ENCODE measurements at regions not wholly inside any gene's neighbourhood (a gene's known extent, or its start where the extent isn't known, plus 50 kb on each side); places are given as distances from the start of the nearest gene placed in this dataset.

DNA sequence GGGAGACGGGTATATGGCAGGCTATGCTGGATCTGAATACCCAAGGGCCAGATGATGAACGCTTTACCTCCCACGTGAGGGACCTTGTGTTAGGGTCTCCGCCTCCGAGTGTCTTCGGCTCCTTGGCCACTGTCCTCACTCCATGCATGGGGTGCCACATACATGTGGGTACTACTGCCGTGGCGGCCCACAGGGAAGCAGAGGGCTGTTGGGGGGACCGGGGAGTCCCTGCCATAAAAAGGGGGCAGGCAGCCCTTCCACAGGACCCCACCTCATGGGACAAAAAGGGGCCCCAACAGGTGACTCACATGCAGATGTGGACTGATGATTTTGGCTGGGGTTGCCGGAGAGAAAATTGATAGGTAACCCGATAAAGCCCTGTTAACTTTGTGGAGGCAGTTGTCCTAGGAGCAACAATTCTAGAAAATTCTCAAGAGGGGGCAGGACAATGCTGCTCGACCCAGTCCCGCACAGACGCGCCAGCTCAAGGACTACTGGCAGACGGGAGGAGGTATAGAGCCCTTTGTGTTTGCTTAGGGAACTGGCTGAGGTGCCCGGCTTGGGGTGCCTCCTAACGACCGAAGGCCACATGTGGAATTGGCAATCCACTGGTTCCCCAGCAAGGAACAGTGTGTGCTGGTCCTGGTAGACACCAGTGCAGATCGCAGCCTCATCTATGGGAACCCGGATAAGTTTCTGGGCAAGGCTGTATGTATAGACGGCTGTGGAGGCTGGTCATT is 695.7 kb upstream of the AGA start:
- TF ChIP-seq EZH2 (optimal IDR thresholded peaks at IDR 0.05; ENCODE audit: low read depth, low read length), result no peak
- no peak for TF ChIP-seq EZH2phosphoT487 (IDR thresholded peaks at IDR 0.05; ENCODE audit: low read length)
- TF ChIP-seq CTCF (IDR thresholded peaks at IDR 0.05; ENCODE audit: low read length), result no peak
- no peaks in the 10 kb centered on the region for H4K20me1 ChIP-seq (ENCODE audit: insufficient read depth, low read length)
- H3K9me2 ChIP-seq (replicated peaks; ENCODE audit: insufficient read depth, low read length), result no peaks in the 10 kb centered on the region
- no peaks in the 10 kb centered on the region for H3F3A ChIP-seq (ENCODE audit: insufficient read depth, low read length)
- H3K9ac ChIP-seq (ENCODE audit: low read length), result no peak overlapping the region
- no peak for DNase-seq
- no peaks in the 10 kb centered on the region for H3K27me3 ChIP-seq (replicated peaks; ENCODE audit: insufficient read depth, low read length)
- H3K4me1 ChIP-seq (ENCODE audit: low read length), result no peaks in the 10 kb centered on the region
- H3K4me3 ChIP-seq (ENCODE audit: low read length), result no peak overlapping the region
- no peak overlapping the region for H3K4me2 ChIP-seq (ENCODE audit: low read depth, low read length)
- H3K27ac ChIP-seq (ENCODE audit: low read length), result no peak overlapping the region
- no peaks in the 10 kb centered on the region for H3K36me3 ChIP-seq (replicated peaks; ENCODE audit: insufficient read depth, low read length)
- H2AFZ ChIP-seq (ENCODE audit: low read length), result no peak overlapping the region
- no peaks in the 10 kb centered on the region for H3K9me3 ChIP-seq (replicated peaks; ENCODE audit: insufficient read depth, low read length)
- H3K79me2 ChIP-seq (ENCODE audit: low read length), result no peaks in the 10 kb centered on the region

DNA sequence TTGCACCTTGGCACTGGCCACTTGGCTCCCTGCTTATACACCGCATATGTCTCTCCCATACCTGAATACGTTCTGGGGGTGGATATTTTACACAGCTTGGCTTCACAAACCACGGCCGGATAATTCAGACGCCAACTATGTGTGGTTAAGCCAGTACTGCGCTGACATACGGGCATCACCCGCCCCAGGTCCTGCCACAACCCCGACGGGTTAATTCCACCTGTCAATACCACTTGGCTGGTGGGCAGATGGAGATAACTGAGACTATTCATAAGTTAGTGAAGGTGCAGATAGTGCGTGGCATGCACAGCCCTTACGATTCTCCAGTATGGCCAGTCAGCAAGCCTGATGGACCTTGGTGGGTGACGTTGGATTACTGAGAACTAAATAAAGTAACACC is 696.3 kb upstream of the AGA start:
- no peak overlapping the region for H3K4me3 ChIP-seq (ENCODE audit: low read length)
- no peaks in the 10 kb centered on the region for H4K20me1 ChIP-seq (ENCODE audit: insufficient read depth, low read length)
- H3F3A ChIP-seq (ENCODE audit: insufficient read depth, low read length), result no peaks in the 10 kb centered on the region
- H3K79me2 ChIP-seq (ENCODE audit: low read length), result no peaks in the 10 kb centered on the region
- H3K9me3 ChIP-seq (replicated peaks; ENCODE audit: insufficient read depth, low read length), result no peaks in the 10 kb centered on the region
- TF ChIP-seq EZH2 (optimal IDR thresholded peaks at IDR 0.05; ENCODE audit: low read depth, low read length), result no peak
- TF ChIP-seq EZH2phosphoT487 (IDR thresholded peaks at IDR 0.05; ENCODE audit: low read length), result no peak
- TF ChIP-seq CTCF (IDR thresholded peaks at IDR 0.05; ENCODE audit: low read length), result no peak
- H2AFZ ChIP-seq (ENCODE audit: low read length), result no peak overlapping the region
- H3K9ac ChIP-seq (ENCODE audit: low read length), result no peak overlapping the region
- H3K27me3 ChIP-seq (replicated peaks; ENCODE audit: insufficient read depth, low read length), result no peaks in the 10 kb centered on the region
- H3K36me3 ChIP-seq (replicated peaks; ENCODE audit: insufficient read depth, low read length), result no peaks in the 10 kb centered on the region
- no peak overlapping the region for H3K27ac ChIP-seq (ENCODE audit: low read length)
- no peak overlapping the region for H3K4me2 ChIP-seq (ENCODE audit: low read depth, low read length)
- no peak for DNase-seq
- no peaks in the 10 kb centered on the region for H3K9me2 ChIP-seq (replicated peaks; ENCODE audit: insufficient read depth, low read length)
- H3K4me1 ChIP-seq (ENCODE audit: low read length), result no peaks in the 10 kb centered on the region

DNA sequence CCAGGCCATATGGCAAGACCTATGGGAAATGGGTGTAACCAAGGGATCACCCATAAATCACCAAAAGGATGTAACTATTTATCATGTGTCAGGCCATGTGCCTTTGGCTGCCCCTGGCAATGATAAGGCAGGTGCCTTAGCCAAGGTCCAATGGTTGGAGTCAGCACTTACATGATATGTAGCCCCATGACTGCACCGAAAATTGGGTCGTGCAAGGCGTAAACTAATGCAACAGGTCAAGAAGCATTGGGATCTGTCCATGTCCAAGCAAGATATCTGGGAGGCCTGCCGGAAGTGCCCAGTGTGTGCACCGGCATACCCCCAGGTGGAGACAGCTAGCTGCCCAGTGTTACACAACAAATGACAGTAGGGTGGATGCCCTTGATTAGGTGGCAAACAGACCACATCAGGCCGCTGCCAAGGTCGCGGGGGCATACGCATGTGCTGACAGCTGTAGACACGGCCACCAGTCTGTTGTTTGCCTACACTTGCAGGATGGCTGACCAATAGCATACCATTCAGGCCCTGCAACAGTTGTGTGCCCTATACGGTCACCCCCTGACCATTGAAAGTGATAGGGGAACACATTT is 698.2 kb upstream of the AGA start:
- no peak for TF ChIP-seq EZH2phosphoT487 (IDR thresholded peaks at IDR 0.05; ENCODE audit: low read length)
- TF ChIP-seq CTCF (IDR thresholded peaks at IDR 0.05; ENCODE audit: low read length), result no peak
- TF ChIP-seq EZH2 (optimal IDR thresholded peaks at IDR 0.05; ENCODE audit: low read depth, low read length), result no peak
- H3K79me2 ChIP-seq (ENCODE audit: low read length), result no peaks in the 10 kb centered on the region
- H3K27me3 ChIP-seq (replicated peaks; ENCODE audit: insufficient read depth, low read length), result no peaks in the 10 kb centered on the region
- H3K9me2 ChIP-seq (replicated peaks; ENCODE audit: insufficient read depth, low read length), result no peaks in the 10 kb centered on the region
- no peak overlapping the region for H3K4me3 ChIP-seq (ENCODE audit: low read length)
- no peak overlapping the region for H3K9ac ChIP-seq (ENCODE audit: low read length)
- H3K4me1 ChIP-seq (ENCODE audit: low read length), result no peaks in the 10 kb centered on the region
- H2AFZ ChIP-seq (ENCODE audit: low read length), result no peak overlapping the region
- H4K20me1 ChIP-seq (ENCODE audit: insufficient read depth, low read length), result no peaks in the 10 kb centered on the region
- no peak overlapping the region for H3K27ac ChIP-seq (ENCODE audit: low read length)
- no peak overlapping the region for H3K4me2 ChIP-seq (ENCODE audit: low read depth, low read length)
- no peaks in the 10 kb centered on the region for H3K9me3 ChIP-seq (replicated peaks; ENCODE audit: insufficient read depth, low read length)
- no peaks in the 10 kb centered on the region for H3K36me3 ChIP-seq (replicated peaks; ENCODE audit: insufficient read depth, low read length)
- H3F3A ChIP-seq (ENCODE audit: insufficient read depth, low read length), result no peaks in the 10 kb centered on the region
- DNase-seq, result no peak

All from MM.1S (cell line).